ENCODE measurements at regions not wholly inside any gene's neighbourhood (a gene's known extent, or its start where the extent isn't known, plus 50 kb on each side); places are given as distances from the start of the nearest gene placed in this dataset.

GRCh38 chr22:22086501-22087158 lies 104.0 kb upstream of the TOP3B start:
- intact Hi-C loops (cut with micrococcal nuclease), result no loop called here
- Histone ChIP-seq H3K4me1 (ENCODE audit: control insufficient read depth in 1 of 2, insufficient read depth in 2 of 2, low read length in 2 of 2) (peaks cover 0 to 8% of the 10 kb centered on the region in 2 experiments; a peak in 1 of 4 replicates), H3K79me2 (ENCODE audit: insufficient read depth, low read length) (no peaks in the 10 kb centered on the region), H3K9me3 (ENCODE audit: control insufficient read depth in 1 of 2, insufficient read depth in 1 of 2, low read depth in 1 of 2, low read length in 2 of 2) (no peaks in the 10 kb centered on the region), H3K9ac (ENCODE audit: low read length) (no peak overlapping the region), H3K36me3 (ENCODE audit: control insufficient read depth in 1 of 2, insufficient read depth in 2 of 2, low read length in 2 of 2) (no peaks in the 10 kb centered on the region), H3K9me2 (ENCODE audit: insufficient read depth) (no peaks in the 10 kb centered on the region), H2AFZ (ENCODE audit: low read depth, low read length, poor library complexity, severe bottlenecking) (no peak overlapping the region), H3K4me2 (ENCODE audit: low read length) (no peak overlapping the region), H3K27ac (ENCODE audit: low read depth, low read length) (no peak overlapping the region), H3K4me3 (replicated peaks in 1 of 2; ENCODE audit: low read depth in 1 of 2, low read length in 2 of 2) (no peak overlapping the region), H4K20me1 (ENCODE audit: insufficient read depth) (no peaks in the 10 kb centered on the region), H3K27me3 (ENCODE audit: insufficient read depth, low read length) (peaks cover 19% of the 10 kb centered on the region)
- BruUV-seq (replicated peaks), result no TSS peak
- TF ChIP-seq REST (IDR thresholded peaks at IDR 0.05; ENCODE audit: low read depth) (no peak), SIN3A (IDR thresholded peaks at IDR 0.05; ENCODE audit: low read depth) (no peak), ZFX (IDR thresholded peaks at IDR 0.05) (no peak), EZH2 (IDR thresholded peaks at IDR 0.05) (no peak), CTCF (IDR thresholded peaks at IDR 0.05 in 2 of 3, conservative IDR thresholded peaks at IDR 0.05 in 1 of 3; ENCODE audit: borderline replicate concordance in 1 of 3, insufficient read depth in 1 of 3, low read depth in 2 of 3, low read length in 2 of 3) (no peak), SRF (IDR thresholded peaks at IDR 0.05; ENCODE audit: low read depth) (no peak), MAX (IDR thresholded peaks at IDR 0.05) (no peak), ZNF274 (IDR thresholded peaks at IDR 0.05; ENCODE audit: low read depth, low read length) (no peak), ATF3 (IDR thresholded peaks at IDR 0.05) (no peak), SP1 (IDR thresholded peaks at IDR 0.05; ENCODE audit: low read depth) (no peak), POLR2A (IDR thresholded peaks at IDR 0.05; ENCODE audit: borderline replicate concordance, extremely low read depth, insufficient read depth, insufficient read length) (no peak), EZH2phosphoT487 (IDR thresholded peaks at IDR 0.05; ENCODE audit: borderline replicate concordance) (no peak), JUND (IDR thresholded peaks at IDR 0.05) (no peak), FOSL1 (IDR thresholded peaks at IDR 0.05; ENCODE audit: low read depth) (no peak), ZBTB33 (IDR thresholded peaks at IDR 0.05; ENCODE audit: extremely low read depth, insufficient replicate concordance, low read length) (no peak), EGR1 (IDR thresholded peaks at IDR 0.05; ENCODE audit: low read depth) (no peak), YY1 (IDR thresholded peaks at IDR 0.05; ENCODE audit: extremely low read depth, insufficient replicate concordance, low read depth, low read length) (no peak), CEBPB (IDR thresholded peaks at IDR 0.05; ENCODE audit: low read depth) (no peak), RAD21 (IDR thresholded peaks at IDR 0.05; ENCODE audit: low read depth) (no peak), CBX3 (IDR thresholded peaks at IDR 0.05; ENCODE audit: low read depth) (no peak)
- POLR2A ChIA-PET, result no interaction called here
- RAD21 ChIA-PET (ENCODE audit: low non-redundant PET in 1 of 2, low total read pairs in 2 of 2, uncharacterized antibody in 2 of 2, unreplicated experiment in 2 of 2), result no interaction called here
- ATAC-seq (no peak), DNase-seq (ENCODE audit: low read depth, low spot score) (no peak)
- CTCF ChIA-PET, result interaction anchor here (1.8 kb wide), 1 partner anchor 13 kb away, joined by 7 read pairs; no protein-coding TSS in a partner anchor
